ENCODE measurements at regions not wholly inside any gene's neighbourhood (a gene's known extent, or its start where the extent isn't known, plus 50 kb on each side); places are given as distances from the start of the nearest gene placed in this dataset.

DNA sequence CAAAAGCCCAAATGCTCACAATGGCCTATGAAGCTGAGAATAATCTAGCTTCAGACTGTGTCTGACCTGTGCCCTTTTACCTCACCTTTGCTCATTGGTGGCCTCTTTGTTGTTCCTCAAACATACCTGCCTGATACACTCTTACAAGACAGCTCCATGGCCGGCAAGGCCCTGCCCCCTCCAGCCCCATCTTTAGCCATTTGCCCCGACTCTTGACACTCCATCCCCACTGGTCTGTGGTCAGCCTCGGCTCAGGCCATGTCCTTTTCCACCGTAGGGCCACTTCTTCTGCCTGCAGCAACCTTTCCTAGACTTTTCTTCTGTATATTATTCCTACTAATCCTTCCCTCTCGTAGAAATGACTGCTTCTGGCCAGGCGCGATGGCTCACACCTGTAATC is 265.2 kb downstream of the RPS24 start:
- H3K4me2 ChIP-seq (ENCODE audit: low read length), result no peak overlapping the region
- H2AFZ ChIP-seq (ENCODE audit: low read depth, low read length, poor library complexity, severe bottlenecking), result no peak overlapping the region
- DNase-seq (ENCODE audit: low read depth, low spot score) (no peak), ATAC-seq (no peak)
- no peaks in the 10 kb centered on the region for H4K20me1 ChIP-seq (ENCODE audit: insufficient read depth)
- intact Hi-C loops (cut with micrococcal nuclease), result no loop called here
- RAD21 ChIA-PET (ENCODE audit: low non-redundant PET in 1 of 2, low total read pairs in 2 of 2, uncharacterized antibody in 2 of 2, unreplicated experiment in 2 of 2), result no interaction called here
- H3K4me3 ChIP-seq (replicated peaks in 1 of 2; ENCODE audit: low read depth in 1 of 2, low read length in 2 of 2), result no peak overlapping the region
- POLR2A ChIA-PET, result no interaction called here
- H3K36me3 ChIP-seq (ENCODE audit: control insufficient read depth in 1 of 2, insufficient read depth in 2 of 2, low read length in 2 of 2), result no peaks in the 10 kb centered on the region
- H3K79me2 ChIP-seq (ENCODE audit: insufficient read depth, low read length), result no peaks in the 10 kb centered on the region
- no peak overlapping the region for H3K27ac ChIP-seq (ENCODE audit: low read depth, low read length)
- H3K9ac ChIP-seq (ENCODE audit: low read length), result no peak overlapping the region
- CTCF ChIA-PET, result no interaction called here
- H3K9me2 ChIP-seq (ENCODE audit: insufficient read depth), result no peaks in the 10 kb centered on the region
- no TSS peak for BruUV-seq (replicated peaks)
- TF ChIP-seq ATF3 (IDR thresholded peaks at IDR 0.05) (no peak), EZH2 (IDR thresholded peaks at IDR 0.05) (no peak), SIN3A (IDR thresholded peaks at IDR 0.05; ENCODE audit: low read depth) (no peak), POLR2AphosphoS5 (IDR thresholded peaks at IDR 0.05; ENCODE audit: low read depth, low read length) (no peak), EZH2phosphoT487 (IDR thresholded peaks at IDR 0.05; ENCODE audit: borderline replicate concordance) (no peak), CBX3 (IDR thresholded peaks at IDR 0.05; ENCODE audit: low read depth) (no peak), POLR2A (IDR thresholded peaks at IDR 0.05; ENCODE audit: borderline replicate concordance, extremely low read depth, insufficient read depth, insufficient read length) (no peak), MAX (IDR thresholded peaks at IDR 0.05) (no peak)
- TF ChIP-seq, protein P1, sequence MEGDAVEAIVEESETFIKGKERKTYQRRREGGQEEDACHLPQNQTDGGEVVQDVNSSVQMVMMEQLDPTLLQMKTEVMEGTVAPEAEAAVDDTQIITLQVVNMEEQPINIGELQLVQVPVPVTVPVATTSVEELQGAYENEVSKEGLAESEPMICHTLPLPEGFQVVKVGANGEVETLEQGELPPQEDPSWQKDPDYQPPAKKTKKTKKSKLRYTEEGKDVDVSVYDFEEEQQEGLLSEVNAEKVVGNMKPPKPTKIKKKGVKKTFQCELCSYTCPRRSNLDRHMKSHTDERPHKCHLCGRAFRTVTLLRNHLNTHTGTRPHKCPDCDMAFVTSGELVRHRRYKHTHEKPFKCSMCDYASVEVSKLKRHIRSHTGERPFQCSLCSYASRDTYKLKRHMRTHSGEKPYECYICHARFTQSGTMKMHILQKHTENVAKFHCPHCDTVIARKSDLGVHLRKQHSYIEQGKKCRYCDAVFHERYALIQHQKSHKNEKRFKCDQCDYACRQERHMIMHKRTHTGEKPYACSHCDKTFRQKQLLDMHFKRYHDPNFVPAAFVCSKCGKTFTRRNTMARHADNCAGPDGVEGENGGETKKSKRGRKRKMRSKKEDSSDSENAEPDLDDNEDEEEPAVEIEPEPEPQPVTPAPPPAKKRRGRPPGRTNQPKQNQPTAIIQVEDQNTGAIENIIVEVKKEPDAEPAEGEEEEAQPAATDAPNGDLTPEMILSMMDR (IDR thresholded peaks at IDR 0.05 in 2 of 3, conservative IDR thresholded peaks at IDR 0.05 in 1 of 3; ENCODE audit: borderline replicate concordance in 1 of 3, insufficient read depth in 1 of 3, low read depth in 2 of 3, low read length in 2 of 3), result no peak
- H3K4me1 ChIP-seq (ENCODE audit: control insufficient read depth in 1 of 2, insufficient read depth in 2 of 2, low read length in 2 of 2), result peaks cover 13 to 18% of the 10 kb centered on the region in 2 experiments
- H3K9me3 ChIP-seq (ENCODE audit: control insufficient read depth in 1 of 2, insufficient read depth in 1 of 2, low read depth in 1 of 2, low read length in 2 of 2), result no peaks in the 10 kb centered on the region; a peak in 1 of 4 replicates
- H3K27me3 ChIP-seq (ENCODE audit: insufficient read depth, low read length), result no peaks in the 10 kb centered on the region

All from HCT116 (cell line).